ENCODE measurements at regions not wholly inside any gene's neighbourhood (a gene's known extent, or its start where the extent isn't known, plus 50 kb on each side); places are given as distances from the start of the nearest gene placed in this dataset.

DNA sequence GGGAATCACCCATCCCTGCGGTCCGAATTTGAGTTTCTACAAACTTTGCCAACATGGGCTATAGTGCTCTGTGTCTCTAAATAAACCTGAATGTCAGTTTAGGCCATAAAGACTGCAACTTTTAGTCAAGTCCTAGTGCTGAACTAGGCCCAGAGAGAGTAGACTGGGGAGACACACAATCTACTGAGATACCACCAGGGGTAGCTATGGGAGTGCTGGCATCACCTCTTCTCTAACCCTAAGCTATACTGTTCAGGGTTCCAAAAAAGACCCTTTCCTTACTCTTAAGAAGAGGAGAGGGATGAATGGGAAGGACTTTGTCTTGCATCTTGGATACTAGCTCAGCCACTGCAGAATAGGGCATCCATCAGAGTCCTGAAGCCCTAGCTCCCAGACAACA is 866.7 kb upstream of the PRMT6 start:
- no peak for TF ChIP-seq ZFX (IDR thresholded peaks at IDR 0.05; ENCODE audit: borderline replicate concordance)
- no peak overlapping the region for H3K27ac ChIP-seq

- TF ChIP-seq CTCF (IDR thresholded peaks at IDR 0.05), result peak; percentile 17; the same call in 1 of the 2 replicates
- TF ChIP-seq ZFX (IDR thresholded peaks at IDR 0.05; ENCODE audit: borderline replicate concordance), result no peak
- no peak overlapping the region for H3K27ac ChIP-seq
Observed at GRCh38 chr1:106194206-106194605, 862.3 kb upstream of the PRMT6 start.

DNA sequence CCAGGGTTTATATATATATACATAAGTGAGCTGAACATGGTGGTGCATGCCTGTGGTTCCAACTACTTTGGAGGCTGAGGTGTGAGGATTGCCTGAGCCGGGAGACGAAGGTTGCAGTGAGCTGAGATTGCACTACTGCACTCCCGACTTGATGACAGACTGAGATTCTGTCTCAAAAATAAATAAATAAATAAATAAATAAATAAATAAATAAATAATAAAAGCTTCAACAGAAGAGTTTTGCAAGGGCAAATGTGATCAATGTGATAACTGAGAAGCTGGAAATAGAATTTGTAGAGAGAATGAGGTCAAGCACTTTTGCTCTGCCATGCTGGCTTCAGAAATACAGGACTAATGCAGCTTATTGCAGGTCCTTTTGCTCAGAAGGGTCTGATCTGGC is 855.8 kb upstream of the PRMT6 start:
- TF ChIP-seq ZFX (IDR thresholded peaks at IDR 0.05; ENCODE audit: borderline replicate concordance) (no peak), CTCF (IDR thresholded peaks at IDR 0.05) (no peak)
- no peak overlapping the region for H3K27ac ChIP-seq

DNA sequence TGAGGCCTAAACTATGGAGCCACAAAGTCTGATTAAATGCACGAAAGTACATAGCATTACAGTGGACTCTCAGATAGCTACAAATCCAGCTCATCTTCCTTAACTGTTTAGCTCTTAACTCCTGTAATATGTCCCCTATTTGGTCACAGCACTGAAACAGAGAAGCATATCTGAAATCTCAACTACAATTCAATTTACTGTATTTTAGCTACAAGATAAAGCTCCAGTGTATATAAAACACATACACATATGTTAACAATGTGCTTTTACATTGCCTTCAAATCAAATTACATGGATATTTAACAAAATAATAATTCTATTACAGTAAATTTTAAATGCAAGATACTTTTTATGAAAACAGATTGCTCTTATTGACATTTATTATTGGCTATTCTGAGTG is 849.3 kb upstream of the PRMT6 start:
- TF ChIP-seq CTCF (IDR thresholded peaks at IDR 0.05), result no peak
- no peak for TF ChIP-seq ZFX (IDR thresholded peaks at IDR 0.05; ENCODE audit: borderline replicate concordance)
- no peak overlapping the region for H3K27ac ChIP-seq

- no peak overlapping the region for H3K27ac ChIP-seq
- TF ChIP-seq ZFX (IDR thresholded peaks at IDR 0.05; ENCODE audit: borderline replicate concordance), result no peak
- peak; percentile 35 for TF ChIP-seq CTCF (IDR thresholded peaks at IDR 0.05)
Observed at GRCh38 chr1:106217765-106218164, 838.7 kb upstream of the PRMT6 start.

DNA sequence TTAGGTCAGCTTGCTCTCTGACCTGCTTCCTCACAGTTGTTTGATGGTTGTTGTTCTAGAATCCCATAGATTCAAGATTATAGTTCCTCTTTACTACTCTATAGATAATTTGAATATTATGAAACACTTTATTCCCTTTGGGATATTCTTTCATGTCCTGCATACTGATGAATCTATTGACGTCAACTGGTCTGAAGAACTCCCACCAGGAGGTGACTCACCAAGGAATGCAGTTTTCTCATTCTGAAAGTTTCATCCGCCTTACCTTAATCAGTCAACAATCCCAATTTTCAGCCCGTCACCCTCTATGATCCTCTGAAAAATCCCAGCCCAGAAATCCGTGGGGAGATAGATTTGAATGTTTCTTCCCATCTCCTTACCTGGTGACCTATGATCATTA is 834.1 kb upstream of the PRMT6 start:
- H3K27ac ChIP-seq, result no peak overlapping the region
- no peak for TF ChIP-seq CTCF (IDR thresholded peaks at IDR 0.05)
- no peak for TF ChIP-seq ZFX (IDR thresholded peaks at IDR 0.05; ENCODE audit: borderline replicate concordance)

DNA sequence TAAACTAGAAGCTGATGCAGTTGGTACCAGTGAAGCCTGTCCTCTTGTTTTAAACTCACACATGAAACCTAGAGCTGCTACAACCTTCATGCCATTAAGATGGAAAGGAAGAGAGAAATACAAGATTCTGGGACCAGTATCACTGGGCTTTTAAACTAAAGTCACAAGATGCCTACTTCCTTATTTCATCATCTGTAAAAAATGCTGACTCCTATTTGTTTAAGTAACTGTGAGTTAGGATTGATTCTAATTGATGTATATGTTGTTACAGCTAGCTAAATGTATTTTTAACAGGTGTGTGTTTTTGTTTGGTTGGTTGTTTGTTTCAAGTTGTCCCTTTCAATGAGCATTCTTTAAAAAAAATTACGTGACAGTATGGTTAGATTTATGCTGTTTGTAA is 833.3 kb upstream of the PRMT6 start:
- TF ChIP-seq CTCF (IDR thresholded peaks at IDR 0.05) (no peak), ZFX (IDR thresholded peaks at IDR 0.05; ENCODE audit: borderline replicate concordance) (no peak)
- H3K27ac ChIP-seq, result no peak overlapping the region

DNA sequence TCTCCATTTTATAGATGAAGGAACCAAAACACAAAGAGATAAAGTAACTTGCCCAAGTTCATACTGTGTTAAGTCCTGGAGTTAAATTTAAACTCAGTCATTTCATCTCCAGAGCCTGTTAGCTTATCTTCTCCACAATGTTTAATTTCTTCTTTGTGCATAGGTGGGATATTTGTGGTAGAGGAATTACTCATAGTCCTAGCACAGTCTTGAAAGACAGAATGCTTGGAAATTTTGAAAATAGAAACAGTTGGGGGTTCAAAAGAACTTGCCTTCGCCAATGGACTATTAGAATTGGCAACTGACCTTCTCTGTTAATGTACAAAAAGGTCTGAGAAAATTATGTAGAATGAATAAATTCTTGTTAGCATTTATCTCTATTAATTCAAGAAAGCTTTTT is 832.0 kb upstream of the PRMT6 start:
- no peak for TF ChIP-seq ZFX (IDR thresholded peaks at IDR 0.05; ENCODE audit: borderline replicate concordance)
- no peak for TF ChIP-seq CTCF (IDR thresholded peaks at IDR 0.05)
- no peak overlapping the region for H3K27ac ChIP-seq
